ENCODE measurements at regions not wholly inside any gene's neighbourhood (a gene's known extent, or its start where the extent isn't known, plus 50 kb on each side); places are given as distances from the start of the nearest gene placed in this dataset.

DNA sequence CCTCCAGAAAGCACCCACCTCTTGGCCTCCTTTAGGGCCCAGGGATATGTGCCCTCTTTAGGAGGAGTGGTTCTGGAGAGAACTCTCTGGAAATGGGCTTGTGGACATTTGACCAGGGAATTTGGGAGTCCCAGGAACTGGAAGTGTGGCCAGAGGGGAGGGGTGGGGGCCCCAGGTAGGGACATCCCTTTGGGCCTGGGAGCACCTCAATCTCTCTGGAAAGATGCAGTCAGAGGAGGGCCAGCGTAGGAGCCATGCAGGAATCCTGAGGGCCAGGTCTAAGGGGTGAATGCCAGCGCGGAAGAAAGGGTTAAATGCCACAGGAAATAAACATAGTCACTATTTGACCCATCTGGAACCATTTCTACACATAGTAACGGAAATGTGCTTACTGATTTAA lies 50.3 kb upstream of the ITGA11 start:
- H3K4me2 ChIP-seq = no peak overlapping the region
- no peaks in the 10 kb centered on the region for H3K9me3 ChIP-seq
- DNase-seq (ENCODE audit: low read depth in 1 of 2, low spot score in 1 of 2) (no peak), FAIRE-seq (no peak), ATAC-seq (no peak)
- no peak for TF ChIP-seq POLR2AphosphoS2 (conservative IDR thresholded peaks at IDR 0.05; ENCODE audit: low read length)
- CTCF ChIA-PET = interaction anchor here (1.3 kb wide), 1 partner anchor 229 kb away, joined by 3 read pairs; no protein-coding TSS in a partner anchor
- POLR2A ChIA-PET = interaction anchor here (0.6 kb wide), 1 partner anchor 11 kb away, joined by 3 read pairs; no protein-coding TSS in a partner anchor
- no peak overlapping the region for H3K27ac ChIP-seq
- no peaks in the 10 kb centered on the region; the same call in 2 of the 3 replicates for H3K4me1 ChIP-seq
- 72% methylated on average over 4 of the region's 4 CpGs for WGBS (ENCODE audit: missing lambda C conversion rate)
- H3K4me3 ChIP-seq = no peak overlapping the region

DNA sequence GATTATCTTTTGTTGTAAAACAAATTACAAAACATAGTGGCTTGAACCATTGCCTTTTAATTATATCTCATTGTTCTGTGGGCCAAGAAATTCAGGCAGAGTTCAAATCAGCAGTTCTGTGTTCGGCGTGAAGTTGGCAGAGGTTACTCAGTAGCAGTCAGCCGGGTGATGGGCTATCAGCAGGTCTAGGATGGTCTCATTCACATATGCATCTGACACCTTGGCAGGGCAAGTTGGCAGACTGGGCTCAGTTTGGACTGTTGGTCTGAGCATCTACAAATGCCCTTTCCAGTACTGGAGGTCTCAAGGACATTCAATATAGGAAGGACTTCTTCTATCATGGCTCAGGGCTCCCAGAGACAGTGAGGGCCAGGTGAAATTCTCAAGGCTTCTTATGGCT lies 51.2 kb upstream of the ITGA11 start:
- TF ChIP-seq NPAS2 (CRISPR knock-in tag; IDR thresholded peaks at IDR 0.05; ENCODE audit: borderline replicate concordance) = no peak
- no peak for TF ChIP-seq CEBPB (IDR thresholded peaks at IDR 0.05)
- TF ChIP-seq, protein P1, sequence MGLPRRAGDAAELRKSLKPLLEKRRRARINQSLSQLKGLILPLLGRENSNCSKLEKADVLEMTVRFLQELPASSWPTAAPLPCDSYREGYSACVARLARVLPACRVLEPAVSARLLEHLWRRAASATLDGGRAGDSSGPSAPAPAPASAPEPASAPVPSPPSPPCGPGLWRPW (IDR thresholded peaks at IDR 0.05) = no peak
- no peak for TF ChIP-seq EP300 (IDR thresholded peaks at IDR 0.05)
- no peak overlapping the region for H3K4me2 ChIP-seq
- ATAC-seq (no peak), DNase-seq (ENCODE audit: low read depth in 1 of 2, low spot score in 1 of 2) (no peak), FAIRE-seq (no peak)
- WGBS (ENCODE audit: missing lambda C conversion rate) = 82% methylated on average over 3 of the region's 3 CpGs
- no peak overlapping the region for H3K4me3 ChIP-seq
- POLR2A ChIA-PET = interaction anchor here (0.6 kb wide), 1 partner anchor 10 kb away, joined by 3 read pairs; no protein-coding TSS in a partner anchor
- no peaks in the 10 kb centered on the region; the same call in 2 of the 3 replicates for H3K4me1 ChIP-seq
- H3K9me3 ChIP-seq = 0 out of 3 replicates have a peak, but pooled peaks cover 3% of the 10 kb centered on the region
- CTCF ChIA-PET = interaction anchor here (1.2 to 2.2 kb wide), 3 partner anchors 12 to 442 kb away, joined by 3 to 7 read pairs (median 3); no protein-coding TSS in a partner anchor
- no peak overlapping the region for H3K27ac ChIP-seq

DNA sequence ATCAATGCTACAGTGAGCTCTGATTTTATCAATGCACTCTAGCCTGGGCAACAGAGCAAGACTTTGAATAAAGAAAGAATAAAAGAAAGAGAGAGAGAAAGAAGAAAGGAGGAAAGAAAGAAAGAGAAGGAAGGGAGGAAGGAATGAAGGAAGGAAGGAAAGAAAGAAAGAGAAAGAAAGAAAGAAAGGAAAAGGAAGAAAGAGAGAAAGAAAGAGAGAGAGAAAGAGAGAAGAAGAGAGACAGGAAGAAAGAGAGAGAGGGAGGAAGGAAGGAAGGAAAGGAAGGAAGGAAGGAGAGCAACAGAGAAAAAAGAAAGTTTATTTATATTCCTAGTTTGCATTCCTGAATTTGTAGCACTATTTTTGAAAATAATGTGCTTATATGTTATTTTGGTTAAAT lies 52.3 kb upstream of the ITGA11 start:
- TF ChIP-seq, protein P2, sequence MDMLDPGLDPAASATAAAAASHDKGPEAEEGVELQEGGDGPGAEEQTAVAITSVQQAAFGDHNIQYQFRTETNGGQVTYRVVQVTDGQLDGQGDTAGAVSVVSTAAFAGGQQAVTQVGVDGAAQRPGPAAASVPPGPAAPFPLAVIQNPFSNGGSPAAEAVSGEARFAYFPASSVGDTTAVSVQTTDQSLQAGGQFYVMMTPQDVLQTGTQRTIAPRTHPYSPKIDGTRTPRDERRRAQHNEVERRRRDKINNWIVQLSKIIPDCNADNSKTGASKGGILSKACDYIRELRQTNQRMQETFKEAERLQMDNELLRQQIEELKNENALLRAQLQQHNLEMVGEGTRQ (IDR thresholded peaks at IDR 0.05) = no peak
- TF ChIP-seq RARB (CRISPR knock-in tag; IDR thresholded peaks at IDR 0.05) = no peak
- TF ChIP-seq HOXA7 (CRISPR knock-in tag; IDR thresholded peaks at IDR 0.05) = no peak
- TF ChIP-seq CBX2 (IDR thresholded peaks at IDR 0.05; ENCODE audit: borderline replicate concordance, low read depth) = no peak
- TF ChIP-seq PHF8 (IDR thresholded peaks at IDR 0.05; ENCODE audit: borderline replicate concordance, low read depth) = no peak
- TF ChIP-seq, protein P3, sequence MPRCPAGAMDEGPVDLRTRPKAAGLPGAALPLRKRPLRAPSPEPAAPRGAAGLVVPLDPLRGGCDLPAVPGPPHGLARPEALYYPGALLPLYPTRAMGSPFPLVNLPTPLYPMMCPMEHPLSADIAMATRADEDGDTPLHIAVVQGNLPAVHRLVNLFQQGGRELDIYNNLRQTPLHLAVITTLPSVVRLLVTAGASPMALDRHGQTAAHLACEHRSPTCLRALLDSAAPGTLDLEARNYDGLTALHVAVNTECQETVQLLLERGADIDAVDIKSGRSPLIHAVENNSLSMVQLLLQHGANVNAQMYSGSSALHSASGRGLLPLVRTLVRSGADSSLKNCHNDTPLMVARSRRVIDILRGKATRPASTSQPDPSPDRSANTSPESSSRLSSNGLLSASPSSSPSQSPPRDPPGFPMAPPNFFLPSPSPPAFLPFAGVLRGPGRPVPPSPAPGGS (IDR thresholded peaks at IDR 0.05) = no peak
- TF ChIP-seq TFCP2L1 (CRISPR knock-in tag; IDR thresholded peaks at IDR 0.05) = no peak
- TF ChIP-seq KDM5A (IDR thresholded peaks at IDR 0.05) = no peak
- TF ChIP-seq, protein P4, sequence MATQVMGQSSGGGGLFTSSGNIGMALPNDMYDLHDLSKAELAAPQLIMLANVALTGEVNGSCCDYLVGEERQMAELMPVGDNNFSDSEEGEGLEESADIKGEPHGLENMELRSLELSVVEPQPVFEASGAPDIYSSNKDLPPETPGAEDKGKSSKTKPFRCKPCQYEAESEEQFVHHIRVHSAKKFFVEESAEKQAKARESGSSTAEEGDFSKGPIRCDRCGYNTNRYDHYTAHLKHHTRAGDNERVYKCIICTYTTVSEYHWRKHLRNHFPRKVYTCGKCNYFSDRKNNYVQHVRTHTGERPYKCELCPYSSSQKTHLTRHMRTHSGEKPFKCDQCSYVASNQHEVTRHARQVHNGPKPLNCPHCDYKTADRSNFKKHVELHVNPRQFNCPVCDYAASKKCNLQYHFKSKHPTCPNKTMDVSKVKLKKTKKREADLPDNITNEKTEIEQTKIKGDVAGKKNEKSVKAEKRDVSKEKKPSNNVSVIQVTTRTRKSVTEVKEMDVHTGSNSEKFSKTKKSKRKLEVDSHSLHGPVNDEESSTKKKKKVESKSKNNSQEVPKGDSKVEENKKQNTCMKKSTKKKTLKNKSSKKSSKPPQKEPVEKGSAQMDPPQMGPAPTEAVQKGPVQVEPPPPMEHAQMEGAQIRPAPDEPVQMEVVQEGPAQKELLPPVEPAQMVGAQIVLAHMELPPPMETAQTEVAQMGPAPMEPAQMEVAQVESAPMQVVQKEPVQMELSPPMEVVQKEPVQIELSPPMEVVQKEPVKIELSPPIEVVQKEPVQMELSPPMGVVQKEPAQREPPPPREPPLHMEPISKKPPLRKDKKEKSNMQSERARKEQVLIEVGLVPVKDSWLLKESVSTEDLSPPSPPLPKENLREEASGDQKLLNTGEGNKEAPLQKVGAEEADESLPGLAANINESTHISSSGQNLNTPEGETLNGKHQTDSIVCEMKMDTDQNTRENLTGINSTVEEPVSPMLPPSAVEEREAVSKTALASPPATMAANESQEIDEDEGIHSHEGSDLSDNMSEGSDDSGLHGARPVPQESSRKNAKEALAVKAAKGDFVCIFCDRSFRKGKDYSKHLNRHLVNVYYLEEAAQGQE (IDR thresholded peaks at IDR 0.05) = no peak
- ATAC-seq = no peak
- H3K4me3 ChIP-seq = no peak overlapping the region
- CTCF ChIA-PET = interaction anchor here (0.8 to 2.2 kb wide), 5 partner anchors 11 to 441 kb away, joined by 3 to 7 read pairs (median 3); no protein-coding TSS in a partner anchor
- no peak for FAIRE-seq
- no peaks in the 10 kb centered on the region; the same call in 2 of the 3 replicates for H3K4me1 ChIP-seq
- DNase-seq (ENCODE audit: low read depth in 1 of 2, low spot score in 1 of 2) = no peak
- H3K9me3 ChIP-seq = 0 out of 3 replicates have a peak, but pooled peaks cover 3% of the 10 kb centered on the region
- no peak overlapping the region for H3K27ac ChIP-seq
- POLR2A ChIA-PET = no interaction called here
- H3K4me2 ChIP-seq = no peak overlapping the region
